ENCODE measurements at regions not wholly inside any gene's neighbourhood (a gene's known extent, or its start where the extent isn't known, plus 50 kb on each side); places are given as distances from the start of the nearest gene placed in this dataset.

DNA sequence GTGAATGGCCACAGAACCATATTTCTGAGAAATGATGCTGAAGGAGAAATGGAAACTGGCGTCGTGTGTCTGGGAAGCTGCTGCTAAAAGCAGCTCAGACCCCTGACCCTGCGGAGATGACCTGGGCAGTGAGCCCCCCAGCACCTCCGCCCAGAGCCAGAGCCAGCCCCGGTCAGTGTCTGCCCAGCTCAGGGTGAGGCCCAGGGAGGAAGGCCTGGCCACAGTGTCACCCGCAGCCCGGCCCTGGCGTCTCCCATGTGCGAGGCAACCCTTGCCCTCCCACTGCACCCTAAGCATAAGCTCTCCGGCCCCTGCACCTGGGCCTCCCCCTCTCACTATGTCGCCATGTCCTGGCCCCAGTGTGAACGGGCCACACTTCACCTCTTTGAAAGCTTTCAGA lies 502.8 kb downstream of the EIPR1 start:
- H3K27ac ChIP-seq = no peak overlapping the region
- DNase-seq (no peak), ATAC-seq (no peak)
- in situ Hi-C loops (cut with MboI; ENCODE audit: low sequenced_read_pairs in 4 of 4) (no loop called here), intact Hi-C loops (cut with DNase I; ENCODE audit: low total_unique reads) (no loop called here)
- TF ChIP-seq, protein P1, sequence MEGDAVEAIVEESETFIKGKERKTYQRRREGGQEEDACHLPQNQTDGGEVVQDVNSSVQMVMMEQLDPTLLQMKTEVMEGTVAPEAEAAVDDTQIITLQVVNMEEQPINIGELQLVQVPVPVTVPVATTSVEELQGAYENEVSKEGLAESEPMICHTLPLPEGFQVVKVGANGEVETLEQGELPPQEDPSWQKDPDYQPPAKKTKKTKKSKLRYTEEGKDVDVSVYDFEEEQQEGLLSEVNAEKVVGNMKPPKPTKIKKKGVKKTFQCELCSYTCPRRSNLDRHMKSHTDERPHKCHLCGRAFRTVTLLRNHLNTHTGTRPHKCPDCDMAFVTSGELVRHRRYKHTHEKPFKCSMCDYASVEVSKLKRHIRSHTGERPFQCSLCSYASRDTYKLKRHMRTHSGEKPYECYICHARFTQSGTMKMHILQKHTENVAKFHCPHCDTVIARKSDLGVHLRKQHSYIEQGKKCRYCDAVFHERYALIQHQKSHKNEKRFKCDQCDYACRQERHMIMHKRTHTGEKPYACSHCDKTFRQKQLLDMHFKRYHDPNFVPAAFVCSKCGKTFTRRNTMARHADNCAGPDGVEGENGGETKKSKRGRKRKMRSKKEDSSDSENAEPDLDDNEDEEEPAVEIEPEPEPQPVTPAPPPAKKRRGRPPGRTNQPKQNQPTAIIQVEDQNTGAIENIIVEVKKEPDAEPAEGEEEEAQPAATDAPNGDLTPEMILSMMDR (IDR thresholded peaks at IDR 0.05 in 4 of 5, conservative IDR thresholded peaks at IDR 0.05 in 1 of 5) = no peak
- TF ChIP-seq POLR2A (IDR thresholded peaks at IDR 0.05) = no peak
- no peaks in the 10 kb centered on the region for H3K27me3 ChIP-seq
- no peaks in the 10 kb centered on the region for H3K9me3 ChIP-seq
- no peaks in the 10 kb centered on the region for H3K4me1 ChIP-seq
- H3K36me3 ChIP-seq = no peaks in the 10 kb centered on the region
- no peak overlapping the region for H3K4me3 ChIP-seq

DNA sequence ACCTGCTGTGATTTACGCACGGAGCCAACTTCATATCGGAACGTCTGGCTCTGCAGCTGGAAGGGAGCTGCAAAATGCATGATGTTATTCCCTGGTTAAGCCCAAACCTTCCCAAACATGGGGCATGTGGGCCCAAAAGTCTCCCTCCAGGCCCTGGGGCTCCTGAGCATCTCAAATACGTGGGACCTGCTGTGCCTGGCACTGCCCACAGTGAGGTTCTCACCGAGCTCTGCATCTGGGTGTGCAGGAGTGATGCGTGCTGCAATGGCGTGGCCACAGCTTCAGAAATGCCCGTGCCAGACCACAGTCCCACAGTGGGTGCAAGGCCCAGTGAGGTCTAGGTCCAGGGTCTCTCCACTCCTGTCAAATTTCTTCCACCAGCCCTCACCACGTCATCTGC lies 503.3 kb downstream of the EIPR1 start:
- ATAC-seq (no peak), DNase-seq (no peak)
- no peaks in the 10 kb centered on the region for H3K36me3 ChIP-seq
- no peak overlapping the region for H3K27ac ChIP-seq
- H3K9me3 ChIP-seq = no peaks in the 10 kb centered on the region
- intact Hi-C loops (cut with DNase I; ENCODE audit: low total_unique reads) = no loop called here
- no peaks in the 10 kb centered on the region for H3K27me3 ChIP-seq
- TF ChIP-seq POLR2A (IDR thresholded peaks at IDR 0.05) = no peak
- TF ChIP-seq, protein P1 (IDR thresholded peaks at IDR 0.05 in 4 of 5, conservative IDR thresholded peaks at IDR 0.05 in 1 of 5) = no peak
- H3K4me1 ChIP-seq = no peaks in the 10 kb centered on the region
- in situ Hi-C loops (cut with MboI; ENCODE audit: low sequenced_read_pairs in 4 of 4) = no loop called here
- H3K4me3 ChIP-seq = no peak overlapping the region

DNA sequence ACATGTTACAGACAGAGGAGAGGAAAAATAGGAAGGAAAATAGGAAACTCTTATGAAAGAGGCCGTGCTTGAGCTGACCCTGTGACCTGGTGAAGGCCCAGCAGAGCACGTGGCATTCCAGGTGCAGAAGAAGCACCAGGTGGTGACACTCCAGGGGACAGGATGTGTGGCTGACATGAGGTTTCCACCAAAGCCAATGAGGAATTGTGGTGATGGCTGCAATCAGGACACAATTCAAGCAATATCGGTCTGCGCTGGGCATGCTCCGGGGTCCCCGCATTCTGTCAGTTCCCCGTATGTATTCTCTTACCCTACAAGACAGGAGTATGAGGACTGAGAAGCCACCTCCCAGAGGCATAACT lies 504.2 kb downstream of the EIPR1 start:
- TF ChIP-seq POLR2A (IDR thresholded peaks at IDR 0.05) = no peak
- TF ChIP-seq, protein P1 (IDR thresholded peaks at IDR 0.05 in 4 of 5, conservative IDR thresholded peaks at IDR 0.05 in 1 of 5) = no peak
- H3K27ac ChIP-seq = no peak overlapping the region
- no peaks in the 10 kb centered on the region for H3K9me3 ChIP-seq
- ATAC-seq (no peak), DNase-seq (no peak)
- H3K4me3 ChIP-seq = no peak overlapping the region
- no peaks in the 10 kb centered on the region for H3K27me3 ChIP-seq
- H3K4me1 ChIP-seq = no peaks in the 10 kb centered on the region
- intact Hi-C loops (cut with DNase I; ENCODE audit: low total_unique reads) (no loop called here), in situ Hi-C loops (cut with MboI; ENCODE audit: low sequenced_read_pairs in 4 of 4) (no loop called here)
- H3K36me3 ChIP-seq = no peaks in the 10 kb centered on the region

DNA sequence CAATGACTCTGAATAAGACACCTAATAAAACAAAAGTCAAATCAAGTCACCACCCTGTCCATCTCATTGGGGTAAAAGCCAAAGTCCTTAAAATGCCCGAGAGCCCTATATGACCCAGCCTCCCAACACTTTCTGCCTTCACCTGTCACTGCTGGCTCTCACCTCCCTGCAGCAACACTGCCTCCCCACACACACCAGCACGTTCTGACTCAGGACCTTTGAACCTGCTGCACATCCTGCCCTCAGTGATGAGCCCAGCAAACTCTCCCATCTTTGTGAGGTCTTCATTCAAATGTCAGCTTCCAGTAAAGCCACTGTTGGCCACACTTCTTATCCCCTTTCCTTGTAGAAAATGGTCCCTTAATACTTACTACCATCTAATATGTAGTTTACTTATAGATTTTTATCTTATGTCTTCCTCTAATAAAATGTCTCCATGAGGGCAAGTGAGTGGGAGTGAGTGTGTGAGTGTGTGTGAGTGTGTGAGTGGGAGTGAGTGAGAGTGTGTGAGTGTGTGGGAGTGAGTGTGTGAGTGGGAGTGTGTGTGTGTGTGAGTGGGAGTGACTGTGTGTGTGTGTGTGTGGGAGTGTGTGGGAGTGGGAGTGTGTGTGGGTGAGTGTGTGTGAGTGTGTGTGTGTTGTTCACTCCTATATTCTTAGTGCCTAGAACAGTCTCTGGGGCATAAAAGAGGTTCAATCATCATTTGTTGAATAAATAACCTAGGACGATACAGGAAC lies 504.7 kb downstream of the EIPR1 start:
- no peaks in the 10 kb centered on the region for H3K4me1 ChIP-seq
- H3K36me3 ChIP-seq = no peaks in the 10 kb centered on the region
- ATAC-seq (no peak), DNase-seq (no peak)
- in situ Hi-C loops (cut with MboI; ENCODE audit: low sequenced_read_pairs in 4 of 4) = no loop called here
- H3K27me3 ChIP-seq = no peaks in the 10 kb centered on the region
- intact Hi-C loops (cut with DNase I; ENCODE audit: low total_unique reads) = no loop called here
- H3K27ac ChIP-seq = no peak overlapping the region
- no peak overlapping the region for H3K4me3 ChIP-seq
- TF ChIP-seq, protein P1 (IDR thresholded peaks at IDR 0.05 in 4 of 5, conservative IDR thresholded peaks at IDR 0.05 in 1 of 5) = no peak
- TF ChIP-seq POLR2A (IDR thresholded peaks at IDR 0.05) = no peak
- H3K9me3 ChIP-seq = no peaks in the 10 kb centered on the region

DNA sequence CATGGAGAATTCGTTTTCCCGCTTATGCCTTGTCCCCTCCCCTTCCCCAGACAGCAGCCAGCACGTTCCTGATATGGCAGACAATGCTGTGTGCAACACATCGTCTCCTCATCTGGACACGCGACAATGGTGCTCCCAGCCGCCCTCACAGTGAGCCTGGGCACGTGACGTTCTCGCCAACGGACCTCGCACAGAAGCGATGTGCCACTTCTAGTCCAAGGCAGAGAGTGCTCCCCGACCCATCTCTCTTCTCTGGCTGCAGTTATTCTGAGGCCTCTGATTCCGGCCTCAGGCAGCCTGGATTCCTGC lies 505.4 kb downstream of the EIPR1 start:
- intact Hi-C loops (cut with DNase I; ENCODE audit: low total_unique reads) (no loop called here), in situ Hi-C loops (cut with MboI; ENCODE audit: low sequenced_read_pairs in 4 of 4) (no loop called here)
- Histone ChIP-seq H3K36me3 (no peaks in the 10 kb centered on the region), H3K4me1 (no peaks in the 10 kb centered on the region), H3K27me3 (no peaks in the 10 kb centered on the region), H3K27ac (no peak overlapping the region), H3K9me3 (no peaks in the 10 kb centered on the region), H3K4me3 (no peak overlapping the region)
- ATAC-seq (no peak), DNase-seq (no peak)
- TF ChIP-seq, protein P1 (IDR thresholded peaks at IDR 0.05 in 4 of 5, conservative IDR thresholded peaks at IDR 0.05 in 1 of 5) = no peak
- no peak for TF ChIP-seq POLR2A (IDR thresholded peaks at IDR 0.05)

Data from gastrocnemius medialis (tissue), 4 donors.